ENCODE measurements at regions not wholly inside any gene's neighbourhood (a gene's known extent, or its start where the extent isn't known, plus 50 kb on each side); places are given as distances from the start of the nearest gene placed in this dataset.

DNA sequence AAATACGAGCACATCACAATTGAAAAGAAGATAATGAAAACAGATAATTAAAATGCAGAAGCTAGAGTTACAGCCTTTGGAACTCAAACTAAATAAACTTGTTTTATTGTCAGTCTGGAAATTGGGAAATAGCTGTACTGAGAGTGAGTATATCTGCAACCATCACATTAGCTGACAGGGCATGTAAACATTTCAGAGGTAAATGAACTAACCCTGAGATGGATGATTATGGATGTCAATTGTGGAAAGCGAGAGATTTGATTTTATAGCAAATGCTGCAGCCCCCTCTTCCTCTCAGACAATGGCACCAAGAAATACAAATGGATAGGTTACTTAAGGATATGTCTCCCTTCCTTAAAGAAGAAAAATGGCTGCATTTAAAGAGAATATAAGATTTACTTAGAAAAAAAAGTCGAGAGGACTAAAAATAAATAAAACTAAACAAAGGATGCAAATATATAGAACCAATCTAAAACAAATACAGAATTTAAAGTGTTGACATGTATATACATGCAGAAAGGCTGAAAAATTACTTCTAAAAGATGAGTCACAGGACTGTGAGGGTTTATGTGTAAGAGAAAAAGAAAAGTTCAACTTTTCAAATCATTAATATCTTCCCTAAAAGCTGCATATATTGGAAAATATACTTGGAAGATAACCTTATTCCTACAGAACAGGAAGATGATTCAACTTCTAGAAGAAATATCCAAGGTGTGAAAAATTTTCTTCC, 120.3 kb upstream of the FLRT2 start (continued):
- TF ChIP-seq, protein P1, sequence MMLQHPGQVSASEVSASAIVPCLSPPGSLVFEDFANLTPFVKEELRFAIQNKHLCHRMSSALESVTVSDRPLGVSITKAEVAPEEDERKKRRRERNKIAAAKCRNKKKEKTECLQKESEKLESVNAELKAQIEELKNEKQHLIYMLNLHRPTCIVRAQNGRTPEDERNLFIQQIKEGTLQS (CRISPR knock-in tag; conservative IDR thresholded peaks at IDR 0.05) = no peak
- TF ChIP-seq TCF7 (CRISPR knock-in tag; IDR thresholded peaks at IDR 0.05; ENCODE audit: low read depth) = no peak
- TF ChIP-seq, protein P2, sequence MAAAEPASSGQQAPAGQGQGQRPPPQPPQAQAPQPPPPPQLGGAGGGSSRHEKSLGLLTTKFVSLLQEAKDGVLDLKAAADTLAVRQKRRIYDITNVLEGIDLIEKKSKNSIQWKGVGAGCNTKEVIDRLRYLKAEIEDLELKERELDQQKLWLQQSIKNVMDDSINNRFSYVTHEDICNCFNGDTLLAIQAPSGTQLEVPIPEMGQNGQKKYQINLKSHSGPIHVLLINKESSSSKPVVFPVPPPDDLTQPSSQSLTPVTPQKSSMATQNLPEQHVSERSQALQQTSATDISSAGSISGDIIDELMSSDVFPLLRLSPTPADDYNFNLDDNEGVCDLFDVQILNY (CRISPR knock-in tag; IDR thresholded peaks at IDR 0.05) = no peak
- TF ChIP-seq, protein P3, sequence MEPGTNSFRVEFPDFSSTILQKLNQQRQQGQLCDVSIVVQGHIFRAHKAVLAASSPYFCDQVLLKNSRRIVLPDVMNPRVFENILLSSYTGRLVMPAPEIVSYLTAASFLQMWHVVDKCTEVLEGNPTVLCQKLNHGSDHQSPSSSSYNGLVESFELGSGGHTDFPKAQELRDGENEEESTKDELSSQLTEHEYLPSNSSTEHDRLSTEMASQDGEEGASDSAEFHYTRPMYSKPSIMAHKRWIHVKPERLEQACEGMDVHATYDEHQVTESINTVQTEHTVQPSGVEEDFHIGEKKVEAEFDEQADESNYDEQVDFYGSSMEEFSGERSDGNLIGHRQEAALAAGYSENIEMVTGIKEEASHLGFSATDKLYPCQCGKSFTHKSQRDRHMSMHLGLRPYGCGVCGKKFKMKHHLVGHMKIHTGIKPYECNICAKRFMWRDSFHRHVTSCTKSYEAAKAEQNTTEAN (CRISPR knock-in tag; IDR thresholded peaks at IDR 0.05) = no peak
- no peak for TF ChIP-seq ZNF219 (CRISPR knock-in tag; IDR thresholded peaks at IDR 0.05; ENCODE audit: borderline replicate concordance)
- TF ChIP-seq, protein P4, sequence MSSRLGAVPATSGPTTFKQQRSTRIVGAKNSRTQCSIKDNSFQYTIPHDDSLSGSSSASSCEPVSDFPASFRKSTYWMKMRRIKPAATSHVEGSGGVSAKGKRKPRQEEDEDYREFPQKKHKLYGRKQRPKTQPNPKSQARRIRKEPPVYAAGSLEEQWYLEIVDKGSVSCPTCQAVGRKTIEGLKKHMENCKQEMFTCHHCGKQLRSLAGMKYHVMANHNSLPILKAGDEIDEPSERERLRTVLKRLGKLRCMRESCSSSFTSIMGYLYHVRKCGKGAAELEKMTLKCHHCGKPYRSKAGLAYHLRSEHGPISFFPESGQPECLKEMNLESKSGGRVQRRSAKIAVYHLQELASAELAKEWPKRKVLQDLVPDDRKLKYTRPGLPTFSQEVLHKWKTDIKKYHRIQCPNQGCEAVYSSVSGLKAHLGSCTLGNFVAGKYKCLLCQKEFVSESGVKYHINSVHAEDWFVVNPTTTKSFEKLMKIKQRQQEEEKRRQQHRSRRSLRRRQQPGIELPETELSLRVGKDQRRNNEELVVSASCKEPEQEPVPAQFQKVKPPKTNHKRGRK (CRISPR knock-in tag; IDR thresholded peaks at IDR 0.05; ENCODE audit: borderline replicate concordance) = no peak
- TF ChIP-seq, protein P5, sequence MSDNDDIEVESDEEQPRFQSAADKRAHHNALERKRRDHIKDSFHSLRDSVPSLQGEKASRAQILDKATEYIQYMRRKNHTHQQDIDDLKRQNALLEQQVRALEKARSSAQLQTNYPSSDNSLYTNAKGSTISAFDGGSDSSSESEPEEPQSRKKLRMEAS (CRISPR knock-in tag; IDR thresholded peaks at IDR 0.05) = no peak
- TF ChIP-seq NR2C2 (CRISPR knock-in tag; IDR thresholded peaks at IDR 0.05) = no peak
- TF ChIP-seq NFE2L1 (CRISPR knock-in tag; IDR thresholded peaks at IDR 0.05) = no peak
- no peak for TF ChIP-seq NR1H2 (CRISPR knock-in tag; IDR thresholded peaks at IDR 0.05)
- TF ChIP-seq GABPB1 (CRISPR knock-in tag; IDR thresholded peaks at IDR 0.05) = no peak
- TF ChIP-seq ZNF138 (CRISPR knock-in tag; conservative IDR thresholded peaks at IDR 0.05) = no peak
- TF ChIP-seq CREM (CRISPR knock-in tag; IDR thresholded peaks at IDR 0.05) = no peak

DNA sequence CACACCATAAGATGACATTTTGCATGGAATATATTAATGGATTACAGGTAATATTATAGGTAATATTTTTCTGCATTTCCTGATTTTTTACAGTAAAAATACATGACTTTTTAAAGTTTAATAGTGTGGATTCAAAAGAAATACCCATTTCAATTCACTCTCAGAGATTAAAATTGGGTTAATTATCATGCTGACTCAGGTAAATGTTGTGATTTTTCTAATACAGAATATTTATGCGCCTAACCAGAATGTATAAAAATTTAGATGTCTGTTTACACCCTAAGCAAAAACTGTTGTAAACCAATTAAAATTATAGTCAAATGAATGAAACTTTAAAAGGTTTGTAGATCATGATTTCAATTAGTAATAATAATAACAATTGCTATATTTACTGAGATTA, 117.2 kb upstream of the FLRT2 start:
- Mint-ChIP-seq H3K4me3 (no peak overlapping the region), H3K27me3 (ENCODE audit: low read depth) (no peaks in the 10 kb centered on the region), H3K36me3 (no peaks in the 10 kb centered on the region), H3K4me1 (no peaks in the 10 kb centered on the region), H3K9me3 (no peaks in the 10 kb centered on the region), H3K27ac (no peak overlapping the region)
- ChIA-PET CTCF (no interaction called here), POLR2A (no interaction called here)
- TF ChIP-seq CBFB (CRISPR knock-in tag; IDR thresholded peaks at IDR 0.05; ENCODE audit: low read depth) = no peak
- TF ChIP-seq, protein P6, sequence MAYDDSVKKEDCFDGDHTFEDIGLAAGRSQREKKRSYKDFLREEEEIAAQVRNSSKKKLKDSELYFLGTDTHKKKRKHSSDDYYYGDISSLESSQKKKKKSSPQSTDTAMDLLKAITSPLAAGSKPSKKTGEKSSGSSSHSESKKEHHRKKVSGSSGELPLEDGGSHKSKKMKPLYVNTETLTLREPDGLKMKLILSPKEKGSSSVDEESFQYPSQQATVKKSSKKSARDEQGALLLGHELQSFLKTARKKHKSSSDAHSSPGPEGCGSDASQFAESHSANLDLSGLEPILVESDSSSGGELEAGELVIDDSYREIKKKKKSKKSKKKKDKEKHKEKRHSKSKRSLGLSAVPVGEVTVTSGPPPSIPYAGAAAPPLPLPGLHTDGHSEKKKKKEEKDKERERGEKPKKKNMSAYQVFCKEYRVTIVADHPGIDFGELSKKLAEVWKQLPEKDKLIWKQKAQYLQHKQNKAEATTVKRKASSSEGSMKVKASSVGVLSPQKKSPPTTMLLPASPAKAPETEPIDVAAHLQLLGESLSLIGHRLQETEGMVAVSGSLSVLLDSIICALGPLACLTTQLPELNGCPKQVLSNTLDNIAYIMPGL (CRISPR knock-in tag; IDR thresholded peaks at IDR 0.05) = no peak
- DNase-seq (ENCODE audit: low spot score) (no peak), ATAC-seq (no peak)

DNA sequence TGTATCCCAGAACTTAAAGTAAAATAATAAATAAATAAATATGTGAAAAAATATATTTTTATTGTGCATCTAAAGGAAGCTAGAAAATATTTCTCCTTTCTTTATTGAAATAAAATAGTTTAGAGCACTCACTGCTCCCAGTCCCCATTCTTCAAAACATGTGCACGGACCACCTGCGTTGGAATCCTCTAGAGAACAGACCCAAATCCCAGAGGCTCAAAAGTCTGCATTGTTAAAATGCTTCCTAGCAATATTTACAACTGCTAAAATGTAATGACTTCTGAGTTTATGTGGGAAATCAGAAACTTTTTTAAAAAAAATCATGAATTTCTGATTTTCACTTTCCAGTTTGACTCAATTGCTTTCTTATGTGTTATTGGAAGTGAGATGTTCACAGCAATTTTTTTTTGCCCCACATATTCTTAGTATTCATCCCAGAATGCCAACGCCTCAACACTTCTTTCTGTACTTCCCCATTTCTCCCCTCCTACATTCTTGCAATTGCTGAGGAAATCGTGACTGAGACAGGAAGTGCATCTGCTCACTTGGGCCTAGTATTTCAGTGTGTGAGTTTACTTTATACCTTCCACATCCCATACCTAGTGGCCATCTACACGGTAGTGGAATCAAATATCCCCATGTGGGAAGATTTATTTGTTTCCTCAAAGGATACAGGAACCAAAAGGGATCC, 116.0 kb upstream of the FLRT2 start:
- no peaks in the 10 kb centered on the region for H3K4me1 Mint-ChIP-seq
- no peak overlapping the region for H3K4me3 Mint-ChIP-seq
- ChIA-PET CTCF (no interaction called here), POLR2A (no interaction called here)
- H3K36me3 Mint-ChIP-seq = no peaks in the 10 kb centered on the region
- TF ChIP-seq ATF1 (CRISPR knock-in tag; IDR thresholded peaks at IDR 0.05) (no peak), HMGA2 (CRISPR knock-in tag; IDR thresholded peaks at IDR 0.05) (no peak), NR1H2 (CRISPR knock-in tag; IDR thresholded peaks at IDR 0.05) (no peak)
- TF ChIP-seq, protein P7, sequence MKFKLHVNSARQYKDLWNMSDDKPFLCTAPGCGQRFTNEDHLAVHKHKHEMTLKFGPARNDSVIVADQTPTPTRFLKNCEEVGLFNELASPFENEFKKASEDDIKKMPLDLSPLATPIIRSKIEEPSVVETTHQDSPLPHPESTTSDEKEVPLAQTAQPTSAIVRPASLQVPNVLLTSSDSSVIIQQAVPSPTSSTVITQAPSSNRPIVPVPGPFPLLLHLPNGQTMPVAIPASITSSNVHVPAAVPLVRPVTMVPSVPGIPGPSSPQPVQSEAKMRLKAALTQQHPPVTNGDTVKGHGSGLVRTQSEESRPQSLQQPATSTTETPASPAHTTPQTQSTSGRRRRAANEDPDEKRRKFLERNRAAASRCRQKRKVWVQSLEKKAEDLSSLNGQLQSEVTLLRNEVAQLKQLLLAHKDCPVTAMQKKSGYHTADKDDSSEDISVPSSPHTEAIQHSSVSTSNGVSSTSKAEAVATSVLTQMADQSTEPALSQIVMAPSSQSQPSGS (CRISPR knock-in tag; IDR thresholded peaks at IDR 0.05; ENCODE audit: borderline replicate concordance, low read depth) = no peak
- TF ChIP-seq, protein P2 (CRISPR knock-in tag; IDR thresholded peaks at IDR 0.05) = no peak
- DNase-seq (ENCODE audit: low spot score) (no peak), ATAC-seq (no peak)
- H3K27me3 Mint-ChIP-seq (ENCODE audit: low read depth) = no peaks in the 10 kb centered on the region
- H3K9me3 Mint-ChIP-seq = no peaks in the 10 kb centered on the region
- no peak overlapping the region for H3K27ac Mint-ChIP-seq

Measured in WTC11 (cell line).